ENCODE measurements at regions not wholly inside any gene's neighbourhood (a gene's known extent, or its start where the extent isn't known, plus 50 kb on each side); places are given as distances from the start of the nearest gene placed in this dataset.

DNA sequence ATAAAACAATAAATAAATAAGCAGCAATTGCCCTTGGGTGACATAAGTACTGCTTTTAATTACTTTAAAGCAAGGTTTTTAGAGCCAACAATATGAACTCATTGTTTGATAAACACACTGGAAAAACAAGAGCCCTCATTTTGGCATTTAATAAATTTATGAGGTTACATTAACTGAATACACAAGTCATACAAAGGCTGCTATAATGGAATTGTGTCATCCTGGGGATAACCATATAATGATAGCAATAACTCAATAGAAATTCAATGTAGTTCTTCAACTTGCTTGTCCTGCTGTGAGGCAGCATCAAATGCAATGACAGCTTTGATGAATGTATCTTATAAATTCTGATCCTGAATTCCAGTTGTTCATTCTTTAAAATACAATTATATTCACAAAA is 1512.5 kb downstream of the STIM2 start:
- intact Hi-C loops (cut with micrococcal nuclease), result no loop called here

DNA sequence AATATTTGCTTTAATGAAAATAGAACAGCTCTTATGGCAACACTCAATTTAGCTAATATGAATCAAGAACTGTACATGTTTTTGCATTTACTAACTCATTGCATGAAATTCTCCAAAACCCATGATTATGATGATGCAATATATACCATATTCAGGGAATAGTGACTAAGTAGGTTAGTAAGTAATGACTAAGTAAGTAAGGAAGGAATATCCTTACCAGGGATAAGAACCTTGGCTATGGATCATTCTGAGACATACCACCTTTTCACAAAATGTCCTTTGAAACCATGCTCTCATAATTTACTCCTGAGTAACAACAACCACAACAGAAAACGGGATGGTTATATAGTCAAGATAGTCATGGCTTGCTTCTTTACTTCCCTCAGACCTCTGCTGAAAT is 1513.0 kb downstream of the STIM2 start:
- intact Hi-C loops (cut with micrococcal nuclease), result no loop called here

- intact Hi-C loops (cut with micrococcal nuclease), result no loop called here
These were observed 1517.6 kb downstream of the STIM2 start for GRCh38 chr4:28378109-28378830.

GRCh38 chr4:28385801-28386200 is 1525.2 kb downstream of the STIM2 start:
- intact Hi-C loops (cut with micrococcal nuclease), result no loop called here

DNA sequence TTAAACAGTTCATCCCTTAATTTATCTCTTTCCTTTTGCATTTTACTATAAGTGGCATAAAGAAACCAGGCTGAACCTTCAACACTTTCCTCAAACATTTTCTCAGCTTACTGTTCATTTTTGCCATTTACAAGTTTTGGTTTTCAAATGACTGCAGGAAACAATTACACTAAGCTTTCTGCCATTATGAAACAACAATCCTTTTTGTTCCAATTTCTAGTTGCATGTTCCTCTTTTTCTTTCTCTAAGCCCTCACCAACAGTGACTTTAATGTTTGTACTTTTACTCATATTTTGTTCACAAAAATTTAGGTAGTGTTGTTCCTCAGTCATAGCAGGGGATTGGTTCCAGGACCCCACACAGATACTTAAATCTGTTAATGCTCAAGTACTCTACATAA is 1526.1 kb downstream of the STIM2 start:
- intact Hi-C loops (cut with micrococcal nuclease), result no loop called here

GRCh38 chr4:28388471-28388870 is 1527.8 kb downstream of the STIM2 start:
- intact Hi-C loops (cut with micrococcal nuclease), result no loop called here

- intact Hi-C loops (cut with micrococcal nuclease), result no loop called here
These were observed 1531.2 kb downstream of the STIM2 start for GRCh38 chr4:28391877-28392276.

GRCh38 chr4:28402751-28403150 is 1542.1 kb downstream of the STIM2 start:
- intact Hi-C loops (cut with micrococcal nuclease), result no loop called here

- intact Hi-C loops (cut with micrococcal nuclease), result no loop called here
These were observed 1560.6 kb downstream of the STIM2 start for GRCh38 chr4:28421221-28421620.

GRCh38 chr4:28426251-28426650 is 1565.6 kb downstream of the STIM2 start:
- intact Hi-C loops (cut with micrococcal nuclease), result no loop called here

GRCh38 chr4:28427306-28428085 is 1566.9 kb downstream of the STIM2 start:
- intact Hi-C loops (cut with micrococcal nuclease), result no loop called here

DNA sequence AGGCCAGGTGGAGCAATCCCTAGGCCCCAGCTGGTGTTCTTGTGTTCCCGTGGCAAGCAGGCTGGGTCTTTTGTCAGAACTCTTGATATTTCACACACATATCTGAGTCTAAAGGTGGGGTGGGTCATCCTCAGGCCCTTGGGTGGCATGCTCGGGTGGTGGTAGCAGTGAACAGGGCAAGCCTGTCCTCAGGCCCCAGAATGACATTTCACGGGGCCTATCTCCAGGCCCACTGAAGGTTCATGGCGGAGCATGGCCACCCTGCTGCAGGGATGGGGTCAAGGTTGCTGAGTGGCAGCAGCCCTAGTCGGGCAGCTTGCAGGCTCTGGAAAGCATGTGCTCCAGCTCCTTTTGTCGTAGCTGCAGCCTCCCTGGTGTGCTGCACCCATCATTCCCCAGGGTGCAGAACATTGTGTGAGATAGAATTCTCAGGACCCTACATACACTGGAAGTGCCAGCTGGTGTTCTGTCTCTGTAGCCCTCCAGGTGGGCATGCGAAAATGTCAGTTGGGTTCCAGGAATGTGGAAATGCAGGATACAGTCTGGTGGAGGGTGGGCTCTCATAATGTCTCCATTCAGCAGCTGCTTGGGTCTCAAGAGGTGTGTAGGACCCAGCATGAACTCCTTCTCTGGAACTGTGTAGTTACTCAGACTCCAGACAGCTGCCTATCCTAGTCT is 1571.8 kb downstream of the STIM2 start:
- intact Hi-C loops (cut with micrococcal nuclease), result no loop called here

DNA sequence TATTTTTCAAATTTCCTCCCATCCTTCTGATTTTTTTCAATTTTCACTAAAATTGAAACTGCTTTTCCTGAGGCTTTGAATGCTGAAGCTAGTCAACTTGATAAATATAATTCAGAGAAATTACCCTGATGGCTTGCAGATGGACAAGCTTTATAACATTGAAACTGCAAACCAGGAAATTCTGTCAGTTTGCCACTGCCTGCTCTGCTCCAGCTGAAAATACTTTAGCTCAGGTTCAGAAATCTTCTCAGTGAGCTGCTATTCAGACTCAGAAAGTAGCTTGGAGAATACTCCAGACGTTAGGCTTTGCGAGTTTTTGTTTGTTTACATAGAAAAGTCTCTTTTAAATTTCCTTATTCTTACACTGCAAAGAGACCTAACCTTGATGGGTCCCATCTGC is 1574.7 kb downstream of the STIM2 start:
- intact Hi-C loops (cut with micrococcal nuclease), result no loop called here

DNA sequence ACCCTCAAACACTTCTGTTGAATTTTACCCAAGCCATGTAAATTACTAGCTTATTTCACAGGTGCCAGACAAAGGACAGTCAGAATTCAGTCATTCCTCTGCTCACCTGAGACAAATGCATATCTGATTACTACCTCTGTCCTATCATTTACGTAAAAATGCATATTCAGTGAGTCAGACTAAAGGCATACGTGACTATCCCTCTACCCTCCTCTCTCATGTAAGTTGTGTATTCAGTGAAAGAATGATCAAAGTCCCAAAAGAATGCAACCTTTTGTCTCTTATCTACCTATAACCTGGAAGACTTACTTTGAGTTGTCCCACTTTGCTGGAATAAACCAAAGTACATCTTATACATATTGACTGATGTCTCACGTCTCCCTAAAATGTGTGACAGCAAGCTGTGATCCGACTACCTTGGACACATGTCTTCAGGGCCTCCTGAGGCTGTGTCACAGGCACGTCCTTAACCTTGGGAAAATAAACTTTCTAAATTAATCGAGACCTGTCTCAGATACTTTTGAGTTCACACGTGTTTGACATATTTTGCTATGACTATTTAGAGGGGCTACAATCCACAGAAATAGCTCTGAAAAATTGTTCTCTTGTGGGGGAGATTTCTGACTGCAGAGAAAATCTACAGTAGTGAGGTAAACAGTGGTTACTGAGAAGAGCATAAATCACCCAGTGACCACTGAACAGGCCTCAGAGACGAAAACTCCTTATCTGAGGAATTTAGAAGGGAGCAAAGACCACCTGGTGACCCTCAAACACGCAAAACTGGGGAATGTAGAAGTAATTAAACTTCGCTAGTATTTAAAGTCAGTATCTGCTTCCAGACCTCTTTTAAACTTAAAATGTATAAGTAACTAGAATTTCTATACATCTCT is 1575.8 kb downstream of the STIM2 start:
- intact Hi-C loops (cut with micrococcal nuclease), result no loop called here

DNA sequence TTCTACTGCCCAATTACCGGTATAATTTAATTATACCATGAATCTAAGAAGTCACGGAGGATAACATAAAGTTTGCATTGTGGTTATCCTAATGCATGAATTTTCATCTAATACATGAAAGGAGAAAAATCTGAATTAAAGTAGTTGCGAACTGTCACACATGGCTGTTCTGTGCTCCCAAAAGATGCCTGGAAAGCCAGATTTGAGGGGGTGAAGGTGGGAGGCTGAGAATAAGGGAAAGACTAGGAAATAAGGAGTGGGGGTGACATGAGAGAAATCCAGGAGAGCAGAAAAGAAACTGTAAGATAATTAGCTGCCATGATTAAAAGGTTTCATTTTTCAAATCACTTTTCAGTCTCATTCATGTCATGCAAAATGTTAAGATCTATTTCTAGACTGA is 1582.7 kb downstream of the STIM2 start:
- intact Hi-C loops (cut with micrococcal nuclease), result no loop called here

- intact Hi-C loops (cut with micrococcal nuclease), result no loop called here
These were observed 1583.3 kb downstream of the STIM2 start for GRCh38 chr4:28443801-28444412.

DNA sequence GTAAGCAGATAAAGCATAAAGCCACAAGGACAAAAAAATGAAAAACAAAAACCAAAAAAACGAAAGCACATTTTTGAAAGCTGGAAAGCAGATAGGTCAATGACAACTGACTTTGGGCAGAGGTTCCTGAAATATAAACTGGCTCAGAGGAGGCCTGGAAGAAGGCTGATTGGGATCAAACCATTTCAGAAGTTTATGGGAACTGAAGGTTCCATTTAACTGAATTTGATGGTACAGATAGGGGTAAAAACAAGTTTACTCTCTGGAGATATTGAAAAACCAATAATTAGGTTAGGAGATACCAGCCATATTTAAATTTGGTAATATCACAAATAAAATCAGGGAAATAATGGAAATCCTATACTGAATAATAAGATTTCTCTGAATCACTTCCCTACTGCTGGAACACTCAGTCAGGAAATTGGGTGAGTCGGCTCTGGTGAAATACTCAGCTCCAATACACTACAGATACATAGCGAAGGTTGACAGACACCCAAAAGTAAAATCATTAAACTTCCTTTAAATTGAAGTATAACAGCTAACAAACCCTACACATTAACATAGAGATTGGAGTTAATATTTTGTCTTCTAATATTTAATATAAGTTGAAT is 1584.3 kb downstream of the STIM2 start:
- intact Hi-C loops (cut with micrococcal nuclease), result no loop called here

DNA sequence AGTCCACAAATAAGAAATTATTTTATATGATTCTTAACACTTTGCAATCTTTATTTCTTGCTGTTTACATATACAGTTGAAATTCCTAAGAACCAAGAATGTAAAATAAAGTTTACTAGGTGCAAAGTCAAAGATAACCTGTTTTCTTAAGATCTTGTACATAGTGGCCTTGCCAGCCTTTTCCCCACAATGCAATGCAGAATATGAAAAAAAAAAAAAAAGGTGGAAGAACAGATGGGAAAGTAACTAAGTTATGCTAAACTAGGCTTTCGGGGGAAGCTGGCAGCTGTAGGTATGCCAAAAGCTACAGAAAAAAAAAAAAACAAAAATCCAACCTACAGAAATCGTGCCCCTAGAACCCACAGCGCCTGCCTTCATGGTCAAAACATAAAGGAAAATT is 1588.4 kb downstream of the STIM2 start:
- intact Hi-C loops (cut with micrococcal nuclease), result no loop called here

DNA sequence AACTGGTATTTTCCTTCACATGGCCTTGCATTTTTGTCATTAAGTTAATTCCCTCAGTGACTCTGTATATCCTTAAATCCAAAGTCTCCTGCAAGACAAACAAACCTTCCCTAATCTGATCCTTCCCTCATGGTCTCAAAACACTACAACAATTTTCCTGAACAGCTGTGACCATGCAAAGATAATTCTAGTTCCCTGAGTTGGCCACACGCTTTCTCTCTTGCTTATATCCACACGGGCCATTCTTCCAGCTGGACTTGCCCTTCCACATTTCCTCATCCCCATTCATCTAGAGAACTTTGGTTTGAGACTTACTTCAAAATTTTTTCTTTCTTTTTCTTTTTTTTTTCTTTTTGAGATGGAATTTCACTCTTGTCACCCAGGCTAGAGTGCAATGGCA is 1590.7 kb downstream of the STIM2 start:
- intact Hi-C loops (cut with micrococcal nuclease), result no loop called here

Measured in T-helper 1 cell treated with Interleukin-12 subunit alpha and Interleukin-12 subunit beta and Interleukin-4 antibody, amounts not matched to agents 30 ng/mL and 1 ng/mL, for 36 hours (primary cell).